ENCODE measurements at regions not wholly inside any gene's neighbourhood (a gene's known extent, or its start where the extent isn't known, plus 50 kb on each side); places are given as distances from the start of the nearest gene placed in this dataset.

DNA sequence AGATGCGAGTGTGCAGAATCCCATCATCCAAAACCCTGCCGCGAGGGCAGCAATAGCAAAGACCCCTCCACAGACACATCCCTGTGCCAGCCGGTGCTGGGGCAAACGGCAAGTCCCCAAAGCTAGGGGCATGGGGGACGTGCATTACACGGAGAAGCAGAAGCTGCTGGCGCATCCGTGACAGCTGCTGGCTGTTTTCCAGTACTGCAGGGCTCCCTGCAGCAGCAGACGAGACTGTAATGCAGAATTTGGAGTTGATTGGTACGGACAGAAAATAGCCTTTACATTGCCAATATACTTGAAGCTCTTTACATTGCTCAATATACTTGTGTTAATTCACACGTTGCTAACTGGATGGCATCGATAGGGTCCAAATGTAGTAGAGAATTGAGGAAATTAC, 77.2 kb upstream of the TMTC4 start:
- no peaks in the 10 kb centered on the region for H3K4me1 ChIP-seq
- no peaks in the 10 kb centered on the region for H3K79me2 ChIP-seq (ENCODE audit: low read depth)
- no peaks in the 10 kb centered on the region for H3F3A ChIP-seq (ENCODE audit: low read depth)
- Mint-ChIP-seq H3K27me3 (ENCODE audit: insufficient read depth, low read depth) (peaks cover 3% of the 10 kb centered on the region), H3K4me3 (no peak overlapping the region), H3K4me1 (no peaks in the 10 kb centered on the region), H3K9me3 (no peaks in the 10 kb centered on the region), H3K27ac (no peak overlapping the region), H3K36me3 (no peaks in the 10 kb centered on the region)
- no peak overlapping the region for H2AFZ ChIP-seq (replicated peaks)
- no peaks in the 10 kb centered on the region for H3K36me3 ChIP-seq
- no peak for TF ChIP-seq EZH2 (IDR thresholded peaks at IDR 0.05)
- H4K20me1 ChIP-seq (ENCODE audit: low read depth), result no peaks in the 10 kb centered on the region
- H3K9me3 ChIP-seq (ENCODE audit: low read depth), result no peaks in the 10 kb centered on the region
- no peak overlapping the region for H3K4me2 ChIP-seq
- H3K27me3 ChIP-seq, result no peaks in the 10 kb centered on the region
- H3K27ac ChIP-seq, result no peak overlapping the region
- no peak for DNase-seq (ENCODE audit: low spot score)
- H3K9ac ChIP-seq, result no peak overlapping the region
- no peak overlapping the region for H3K4me3 ChIP-seq

DNA sequence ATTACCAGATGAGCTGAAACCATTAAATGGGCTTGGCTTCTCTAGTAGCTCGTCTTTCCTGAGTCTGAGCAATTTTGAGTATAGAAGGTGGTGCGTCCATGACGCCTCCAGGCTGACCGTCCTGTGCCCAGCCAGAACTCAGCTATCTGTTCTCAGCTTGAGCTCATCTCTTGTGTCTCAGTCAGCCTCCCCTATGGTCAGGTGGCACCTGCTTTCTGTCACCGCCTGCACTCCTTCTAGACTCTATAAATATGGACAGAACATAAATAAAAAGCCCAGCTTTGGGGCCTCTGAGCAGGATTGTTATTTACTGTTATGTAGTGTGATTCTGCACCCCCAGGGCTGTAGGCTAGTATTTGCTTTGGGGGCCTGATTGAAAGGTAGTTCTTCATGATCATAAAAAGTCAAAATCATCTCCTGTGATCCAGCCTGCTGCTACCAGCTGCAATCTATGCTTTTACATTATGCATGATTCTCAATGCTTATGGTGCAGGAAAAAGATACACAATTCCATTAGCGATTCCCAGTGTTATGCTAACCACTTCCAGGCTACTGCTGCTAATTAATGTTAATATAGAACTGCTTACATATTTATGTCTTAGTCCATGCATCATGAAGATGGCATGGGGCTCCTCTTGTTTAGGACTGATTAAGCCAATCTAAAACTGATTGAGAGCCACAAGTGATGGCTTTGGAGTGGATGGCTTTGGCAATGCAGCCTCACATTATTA, 72.5 kb upstream of the TMTC4 start:
- H3K27me3 Mint-ChIP-seq (ENCODE audit: insufficient read depth, low read depth), result peaks cover 5% of the 10 kb centered on the region
- Histone ChIP-seq H3K27ac (no peak overlapping the region), H3K4me3 (no peak overlapping the region), H3K27me3 (no peaks in the 10 kb centered on the region), H3K36me3 (no peaks in the 10 kb centered on the region), H3K4me1 (no peaks in the 10 kb centered on the region), H2AFZ (replicated peaks) (no peak overlapping the region), H4K20me1 (ENCODE audit: low read depth) (no peaks in the 10 kb centered on the region), H3K9me3 (ENCODE audit: low read depth) (no peaks in the 10 kb centered on the region), H3K4me2 (no peak overlapping the region), H3K9ac (no peak overlapping the region), H3F3A (ENCODE audit: low read depth) (no peaks in the 10 kb centered on the region), H3K79me2 (ENCODE audit: low read depth) (no peaks in the 10 kb centered on the region)
- no peaks in the 10 kb centered on the region for H3K9me3 Mint-ChIP-seq
- H3K4me1 Mint-ChIP-seq, result no peaks in the 10 kb centered on the region
- no peak overlapping the region for H3K4me3 Mint-ChIP-seq
- H3K36me3 Mint-ChIP-seq, result no peaks in the 10 kb centered on the region
- TF ChIP-seq EZH2phosphoT487 (IDR thresholded peaks at IDR 0.05), result no peak
- TF ChIP-seq, protein P1, sequence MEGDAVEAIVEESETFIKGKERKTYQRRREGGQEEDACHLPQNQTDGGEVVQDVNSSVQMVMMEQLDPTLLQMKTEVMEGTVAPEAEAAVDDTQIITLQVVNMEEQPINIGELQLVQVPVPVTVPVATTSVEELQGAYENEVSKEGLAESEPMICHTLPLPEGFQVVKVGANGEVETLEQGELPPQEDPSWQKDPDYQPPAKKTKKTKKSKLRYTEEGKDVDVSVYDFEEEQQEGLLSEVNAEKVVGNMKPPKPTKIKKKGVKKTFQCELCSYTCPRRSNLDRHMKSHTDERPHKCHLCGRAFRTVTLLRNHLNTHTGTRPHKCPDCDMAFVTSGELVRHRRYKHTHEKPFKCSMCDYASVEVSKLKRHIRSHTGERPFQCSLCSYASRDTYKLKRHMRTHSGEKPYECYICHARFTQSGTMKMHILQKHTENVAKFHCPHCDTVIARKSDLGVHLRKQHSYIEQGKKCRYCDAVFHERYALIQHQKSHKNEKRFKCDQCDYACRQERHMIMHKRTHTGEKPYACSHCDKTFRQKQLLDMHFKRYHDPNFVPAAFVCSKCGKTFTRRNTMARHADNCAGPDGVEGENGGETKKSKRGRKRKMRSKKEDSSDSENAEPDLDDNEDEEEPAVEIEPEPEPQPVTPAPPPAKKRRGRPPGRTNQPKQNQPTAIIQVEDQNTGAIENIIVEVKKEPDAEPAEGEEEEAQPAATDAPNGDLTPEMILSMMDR (IDR thresholded peaks at IDR 0.05), result no peak
- no peak for TF ChIP-seq EZH2 (IDR thresholded peaks at IDR 0.05)
- H3K27ac Mint-ChIP-seq, result no peak overlapping the region
- DNase-seq (ENCODE audit: low spot score), result no peak

DNA sequence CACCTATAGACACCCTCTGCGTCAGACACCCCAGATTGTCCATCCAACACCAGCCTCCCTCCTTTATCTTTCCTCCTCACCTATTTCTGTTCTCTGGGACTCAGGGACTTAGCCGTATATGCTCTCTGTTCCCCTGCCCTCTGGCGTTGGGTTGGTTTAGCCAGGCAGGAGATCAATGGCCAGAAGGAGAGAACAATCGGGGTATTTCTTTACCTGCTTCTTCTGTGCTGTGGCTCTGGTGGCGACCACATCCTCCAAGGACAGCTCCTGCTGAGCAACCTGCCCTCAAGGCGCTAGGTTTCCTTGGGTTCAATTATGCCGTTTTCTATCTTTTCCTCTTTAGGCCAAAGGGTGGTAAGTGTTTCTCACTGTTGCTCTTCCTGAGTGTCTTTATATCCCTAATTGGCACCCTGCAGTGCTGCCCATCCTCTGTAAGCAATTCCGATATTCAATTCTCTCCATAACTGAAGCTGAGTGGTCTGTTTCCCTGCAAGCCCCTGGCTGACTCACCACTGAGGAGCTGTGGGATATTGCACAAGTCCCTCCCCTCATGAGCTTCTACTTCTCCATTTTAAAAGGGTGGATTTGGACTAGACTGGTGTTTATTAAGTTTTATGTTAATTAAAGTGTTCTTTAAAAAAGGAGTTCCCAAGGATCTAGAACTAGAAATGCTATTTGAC, 63.7 kb upstream of the TMTC4 start:
- Histone ChIP-seq H3K4me2 (no peak overlapping the region), H3K27ac (no peak overlapping the region), H3K4me3 (no peak overlapping the region), H3K79me2 (ENCODE audit: low read depth) (no peaks in the 10 kb centered on the region), H4K20me1 (ENCODE audit: low read depth) (no peaks in the 10 kb centered on the region), H3F3A (ENCODE audit: low read depth) (no peaks in the 10 kb centered on the region), H3K4me1 (no peaks in the 10 kb centered on the region), H3K36me3 (no peaks in the 10 kb centered on the region), H2AFZ (replicated peaks) (no peak overlapping the region), H3K27me3 (no peaks in the 10 kb centered on the region), H3K9me3 (ENCODE audit: low read depth) (no peaks in the 10 kb centered on the region), H3K9ac (no peak overlapping the region)
- Mint-ChIP-seq H3K4me1 (no peaks in the 10 kb centered on the region), H3K36me3 (no peaks in the 10 kb centered on the region), H3K9me3 (peaks cover 5% of the 10 kb centered on the region), H3K27me3 (ENCODE audit: insufficient read depth, low read depth) (peaks cover 2% of the 10 kb centered on the region), H3K27ac (no peak overlapping the region), H3K4me3 (no peak overlapping the region)
- DNase-seq (ENCODE audit: low spot score), result no peak
- no peak for TF ChIP-seq EZH2 (IDR thresholded peaks at IDR 0.05)
- TF ChIP-seq, protein P1 (IDR thresholded peaks at IDR 0.05), result no peak
- TF ChIP-seq EZH2phosphoT487 (IDR thresholded peaks at IDR 0.05), result no peak

DNA sequence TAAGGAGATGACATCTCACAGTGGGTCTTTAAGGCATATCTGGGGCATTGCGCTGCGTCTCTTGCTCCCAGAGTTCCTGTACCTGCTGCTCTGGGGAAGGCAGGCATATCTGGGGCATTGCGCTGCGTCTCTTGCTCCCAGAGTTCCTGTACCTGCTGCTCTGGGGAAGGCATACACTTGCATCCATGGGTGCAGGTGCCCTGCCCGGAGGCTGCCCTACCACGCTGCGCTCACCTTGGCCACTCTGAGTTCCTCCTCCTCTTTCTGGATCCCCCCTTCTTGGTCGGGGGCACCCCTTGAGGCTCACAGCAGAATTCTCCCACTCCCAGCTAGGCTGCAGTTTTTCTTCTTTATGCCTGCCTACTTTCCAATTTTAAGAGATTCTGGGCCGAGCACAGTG, 60.9 kb upstream of the TMTC4 start:
- no peak overlapping the region for H3K27ac Mint-ChIP-seq

More for the DNA sequence above, 60.9 kb upstream of the TMTC4 start:
- no peak overlapping the region for H3K4me3 ChIP-seq
- no peaks in the 10 kb centered on the region for H3K9me3 ChIP-seq (ENCODE audit: low read depth)
- Mint-ChIP-seq H3K4me1 (no peaks in the 10 kb centered on the region), H3K36me3 (no peaks in the 10 kb centered on the region), H3K4me3 (no peak overlapping the region), H3K27me3 (ENCODE audit: insufficient read depth, low read depth) (peaks cover 2% of the 10 kb centered on the region), H3K9me3 (peaks cover 5% of the 10 kb centered on the region)
- no peak overlapping the region for H2AFZ ChIP-seq (replicated peaks)
- H3K36me3 ChIP-seq, result no peaks in the 10 kb centered on the region
- no peak for DNase-seq (ENCODE audit: low spot score)
- no peak overlapping the region for H3K27ac ChIP-seq
- no peaks in the 10 kb centered on the region for H3F3A ChIP-seq (ENCODE audit: low read depth)
- no peaks in the 10 kb centered on the region for H4K20me1 ChIP-seq (ENCODE audit: low read depth)
- H3K79me2 ChIP-seq (ENCODE audit: low read depth), result no peaks in the 10 kb centered on the region
- H3K4me2 ChIP-seq, result no peak overlapping the region
- H3K4me1 ChIP-seq, result no peaks in the 10 kb centered on the region
- no peak for TF ChIP-seq EZH2 (IDR thresholded peaks at IDR 0.05)
- no peak for TF ChIP-seq EZH2phosphoT487 (IDR thresholded peaks at IDR 0.05)
- TF ChIP-seq, protein P1 (IDR thresholded peaks at IDR 0.05), result no peak
- no peaks in the 10 kb centered on the region for H3K27me3 ChIP-seq
- no peak overlapping the region for H3K9ac ChIP-seq
